NCI-H526 treated with DMSO at 0.1 percent for 48 hours (cell line): ENCODE measurements at regions not wholly inside any gene's neighbourhood (a gene's known extent, or its start where the extent isn't known, plus 50 kb on each side); places are given as distances from the start of the nearest gene placed in this dataset.

ENCODE experiments used
- DNase-seq: peaks from one replicate; lab custom pipeline; 2025; lab: John Stamatoyannopoulos, UW

DNA sequence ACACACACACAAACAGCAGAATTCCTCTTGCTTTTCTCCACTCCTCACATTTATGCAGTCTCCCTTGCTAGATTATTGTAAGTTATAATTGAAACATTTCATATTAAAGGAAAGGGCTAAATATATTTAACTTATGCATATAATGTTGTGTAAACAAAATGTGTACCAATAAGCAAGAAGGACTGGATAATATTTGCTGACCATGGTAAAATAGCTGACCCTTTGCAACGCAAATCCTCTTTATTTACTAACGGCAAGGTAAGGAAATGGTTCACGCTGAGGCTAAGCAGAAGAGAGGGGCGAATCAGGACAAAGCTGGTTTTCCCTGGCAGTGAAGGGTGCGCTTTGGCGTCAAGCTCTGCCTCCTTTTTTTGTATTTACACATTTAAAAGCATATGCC, 154.2 kb upstream of the IRX4 start:
- no peak for DNase-seq

DNA sequence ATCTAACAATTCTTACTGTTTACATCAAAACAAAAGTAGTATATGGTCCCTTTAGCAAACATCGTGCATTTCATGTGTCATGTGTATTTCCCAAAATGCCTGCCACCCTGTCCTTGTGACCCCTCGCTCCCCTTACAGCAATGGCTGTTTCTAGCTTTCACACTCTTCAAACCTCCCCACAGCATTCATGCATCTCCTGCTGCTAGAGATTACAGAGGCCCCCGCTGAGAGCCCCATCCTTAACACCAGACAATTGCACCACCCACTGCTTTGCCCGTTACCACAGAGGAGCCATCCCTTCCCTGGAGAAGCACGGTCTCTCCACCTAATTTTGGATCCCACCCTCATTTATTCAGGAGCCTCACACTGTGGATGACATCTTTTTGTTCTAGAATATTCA, 149.7 kb upstream of the IRX4 start:
- DNase-seq, result no peak

DNA sequence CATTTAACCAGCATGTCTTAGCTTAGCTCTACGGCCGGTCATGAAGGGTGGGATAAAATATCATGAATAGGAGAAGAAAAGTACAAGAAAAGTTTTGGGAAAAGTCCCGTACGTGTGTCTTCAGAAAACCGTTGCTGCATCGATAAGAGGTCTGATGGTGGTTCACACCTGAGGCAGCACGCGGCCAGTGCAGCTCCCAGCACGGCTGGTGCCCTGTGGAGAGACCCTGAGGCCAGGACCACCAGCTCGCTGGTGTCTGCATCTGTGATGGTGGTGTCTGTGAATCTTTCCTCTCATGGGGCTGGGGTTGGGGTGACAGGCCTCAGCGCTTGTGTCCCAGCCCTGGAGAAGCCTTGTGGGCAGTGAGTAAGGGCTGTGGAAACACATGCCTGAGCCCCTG, 148.9 kb upstream of the IRX4 start:
- DNase-seq, result no peak

DNA sequence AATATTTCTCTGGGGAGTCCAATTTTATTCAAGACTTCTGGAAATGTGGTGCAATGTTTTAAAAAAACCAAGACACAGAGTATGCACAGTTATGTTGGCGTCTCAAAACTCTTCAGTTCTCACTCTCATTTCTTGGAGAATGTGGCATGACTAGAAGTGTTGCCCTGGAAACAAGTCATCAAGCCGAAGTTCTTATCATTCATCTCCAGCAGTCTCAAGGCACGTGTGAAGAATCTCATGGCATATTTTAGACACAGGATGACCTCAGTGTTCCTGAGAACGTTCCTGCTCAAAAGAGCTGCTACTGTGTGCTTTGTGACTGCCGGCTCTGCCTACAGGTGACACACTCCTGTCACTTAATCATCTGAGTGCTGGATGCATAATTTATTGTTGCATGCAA, 147.4 kb upstream of the IRX4 start:
- no peak for DNase-seq

DNA sequence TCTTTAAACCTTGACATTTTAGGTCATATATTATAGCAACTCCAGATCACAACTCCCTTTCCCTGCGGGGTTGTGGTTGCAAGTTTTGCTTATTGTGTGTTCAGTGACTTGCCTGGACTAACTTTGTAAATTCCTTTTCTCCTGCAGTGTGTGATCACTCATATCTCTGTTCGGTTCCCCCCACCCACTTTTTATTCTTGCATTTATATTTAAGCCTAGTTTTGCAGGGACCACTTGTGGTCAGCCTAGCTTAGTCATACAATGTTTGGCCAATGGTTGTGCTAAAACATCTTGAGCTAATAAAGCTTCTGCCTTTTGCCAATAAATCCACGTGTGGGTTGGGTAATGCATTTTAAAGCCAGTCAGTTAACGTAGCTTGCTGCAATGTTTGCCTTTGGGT, 146.5 kb upstream of the IRX4 start:
- no peak for DNase-seq

DNA sequence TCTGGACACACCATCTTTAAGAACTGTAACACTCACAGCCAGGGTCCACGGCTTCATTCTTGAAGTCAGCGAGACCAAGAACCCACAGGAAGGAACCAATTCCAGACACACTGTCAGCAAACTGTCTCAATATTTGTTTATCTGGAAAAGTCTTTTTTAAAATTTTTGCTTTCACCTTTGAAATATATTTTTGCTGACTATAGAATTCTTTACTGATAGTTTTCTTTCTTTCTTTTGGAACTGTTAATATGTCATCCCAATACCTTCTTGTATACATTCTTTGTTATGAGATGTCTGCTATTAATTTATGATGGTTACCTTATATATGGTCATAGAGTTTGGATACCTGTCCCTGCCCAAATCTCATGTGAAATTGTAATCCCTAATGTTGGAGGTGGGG, 145.1 kb upstream of the IRX4 start:
- no peak for DNase-seq

DNA sequence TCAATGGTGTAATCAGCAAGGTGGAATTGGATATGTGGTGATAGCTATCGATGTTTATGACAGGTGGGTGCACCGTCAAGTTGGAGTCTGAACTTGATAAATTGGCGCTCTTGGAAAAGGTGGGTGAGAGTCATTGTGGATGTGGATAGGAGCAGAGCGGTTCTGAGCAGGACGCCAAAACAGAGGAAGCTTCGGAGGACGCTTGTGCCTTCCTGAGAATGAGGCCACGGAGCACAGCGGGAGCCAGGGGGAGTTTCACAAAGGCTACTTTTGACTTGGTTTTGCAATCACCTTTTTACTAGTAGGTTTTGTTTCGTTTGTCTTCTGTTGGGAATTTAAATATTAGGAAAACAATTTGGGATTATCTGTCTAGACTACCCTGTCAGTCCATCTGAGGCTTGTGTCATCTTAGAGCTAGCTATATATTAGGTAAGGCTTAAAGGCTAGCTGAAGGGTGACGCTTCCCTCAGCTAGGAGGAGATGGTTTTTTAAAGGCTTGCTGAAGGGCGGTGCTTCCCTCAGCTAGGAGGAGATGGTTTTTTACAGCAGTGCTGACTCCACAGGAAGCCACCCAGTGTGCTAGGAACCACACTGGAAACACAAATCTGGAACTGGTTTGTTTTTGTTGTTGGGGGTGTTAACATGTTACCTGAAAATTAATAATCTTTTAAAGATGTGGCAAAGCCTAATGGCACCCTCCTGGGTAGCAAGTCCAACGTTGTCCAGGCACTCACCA, 142.4 kb upstream of the IRX4 start:
- no peak for DNase-seq

DNA sequence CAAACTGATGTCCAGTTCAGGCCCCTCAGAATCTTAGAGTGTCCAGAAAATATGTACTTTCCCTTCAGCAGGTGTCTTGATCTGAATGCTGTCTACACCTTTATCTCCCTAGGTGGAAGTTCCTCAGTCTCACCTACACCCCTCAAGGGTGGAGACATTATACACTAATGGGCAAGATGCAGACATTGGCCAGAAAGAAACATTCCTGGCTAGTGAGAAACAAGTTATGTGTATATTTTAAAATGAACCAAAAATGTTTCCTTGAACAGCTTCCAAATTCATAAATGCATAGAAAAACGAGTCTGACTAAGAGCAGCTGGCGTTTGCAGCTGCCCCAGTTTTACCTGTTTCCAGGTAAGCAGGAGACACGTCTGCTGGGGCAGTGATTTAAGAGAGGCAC, 140.5 kb upstream of the IRX4 start:
- no peak for DNase-seq

DNA sequence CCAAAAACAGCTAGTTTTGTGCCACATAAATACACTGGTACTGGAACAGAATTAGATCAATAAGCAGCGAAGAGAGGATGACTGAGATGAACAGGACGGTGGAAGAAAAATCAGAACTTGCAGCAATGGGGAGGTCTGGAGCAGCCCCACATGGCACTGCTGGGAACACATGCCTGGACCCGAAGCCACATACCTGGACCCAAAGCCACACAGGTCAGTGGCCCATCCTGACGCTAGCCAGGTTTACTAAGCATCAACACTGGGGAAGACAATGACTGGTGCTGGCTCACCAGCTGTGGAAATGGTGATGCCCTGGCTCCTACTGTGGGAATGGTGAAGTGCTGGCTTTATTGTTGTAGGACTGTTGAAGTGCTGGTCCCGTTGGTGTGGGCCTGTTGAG, 139.7 kb upstream of the IRX4 start:
- no peak for DNase-seq

DNA sequence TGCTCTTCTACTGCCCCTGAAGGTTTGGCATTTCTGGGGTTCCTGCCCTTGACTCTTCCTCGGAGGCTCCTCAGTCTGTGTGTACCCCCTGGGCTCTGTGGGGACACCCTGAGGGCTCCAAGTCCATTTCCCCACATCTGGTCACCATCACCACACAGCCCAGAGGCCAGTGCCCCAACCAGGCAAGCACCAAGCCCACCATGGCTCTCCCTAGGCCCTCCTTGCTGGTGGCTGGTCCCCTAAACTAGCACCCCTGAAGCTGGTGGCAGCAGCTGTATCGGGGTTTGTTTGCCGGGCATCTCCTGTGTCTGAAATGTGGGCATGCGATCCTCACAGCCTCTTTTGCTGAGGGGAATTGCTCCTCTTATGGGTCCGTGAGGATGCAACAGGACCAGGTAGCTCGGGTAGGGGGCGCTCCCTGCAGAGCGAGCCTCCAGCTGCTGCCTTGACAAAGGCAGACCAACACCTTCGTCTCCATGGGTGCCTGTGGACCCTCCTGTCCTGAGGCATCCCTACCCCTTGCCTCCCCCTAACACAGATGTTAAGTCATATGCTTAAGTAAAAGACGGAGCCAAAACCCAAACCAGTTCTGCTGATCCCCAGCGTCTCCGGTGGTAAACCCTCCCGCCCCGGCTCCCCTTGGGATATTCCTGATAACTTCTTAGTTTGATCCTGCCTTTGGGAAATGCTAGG, 138.9 kb upstream of the IRX4 start:
- DNase-seq, result no peak

DNA sequence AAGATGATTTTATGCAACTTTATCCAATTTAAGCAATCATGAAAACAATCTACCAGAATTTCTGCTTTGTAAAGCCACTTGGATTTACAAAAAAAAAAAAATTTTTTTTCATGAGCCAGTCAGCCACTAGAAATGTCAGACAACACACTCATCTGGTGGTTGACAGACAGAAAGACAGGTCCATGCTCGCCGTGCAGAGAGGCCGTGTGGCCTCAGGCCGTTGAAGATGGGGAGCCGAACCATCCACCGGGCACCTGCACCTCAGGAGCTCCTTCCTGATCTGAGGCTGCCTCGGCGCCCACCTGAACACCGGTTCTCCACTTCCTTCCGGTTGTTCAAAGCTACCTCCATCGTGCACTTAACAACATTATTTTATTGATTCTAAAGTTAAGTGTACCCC, 138.0 kb upstream of the IRX4 start:
- no peak for DNase-seq

DNA sequence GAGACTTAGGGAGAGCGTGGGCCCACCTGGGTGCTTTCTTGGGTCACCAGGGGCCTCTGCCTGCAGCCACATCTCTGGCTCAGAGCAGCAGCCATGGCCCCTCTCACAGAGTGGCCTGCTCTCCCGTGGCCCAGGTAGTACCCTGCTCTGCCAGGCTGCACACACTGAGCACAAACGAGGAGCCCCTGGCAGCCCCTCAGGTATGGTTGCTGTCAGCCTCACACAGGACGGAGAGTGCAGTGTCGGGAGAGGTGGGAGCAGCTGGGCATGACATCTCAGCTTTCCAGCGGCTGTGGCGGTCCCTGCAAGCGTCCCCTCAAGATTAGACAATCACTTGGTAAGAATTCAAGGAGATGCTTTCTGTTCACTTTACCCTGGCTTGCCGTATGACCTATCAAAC, 137.0 kb upstream of the IRX4 start:
- DNase-seq, result no peak

DNA sequence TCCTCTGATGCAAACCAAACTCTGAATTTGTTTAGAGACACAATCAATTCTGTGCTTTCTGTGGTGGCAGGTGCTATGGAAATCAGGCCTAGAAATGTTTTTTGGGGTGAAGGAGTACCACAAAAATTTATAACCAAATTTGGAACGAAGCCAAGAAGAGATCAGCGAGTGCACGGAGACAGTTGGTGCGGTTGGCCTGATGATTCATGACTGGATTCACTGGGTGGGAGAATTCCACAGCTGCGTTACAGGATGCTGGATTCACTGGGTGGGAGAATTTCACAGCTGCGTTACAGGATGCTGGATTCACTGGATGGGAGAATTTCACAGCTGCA, 135.6 kb upstream of the IRX4 start:
- DNase-seq, result no peak

DNA sequence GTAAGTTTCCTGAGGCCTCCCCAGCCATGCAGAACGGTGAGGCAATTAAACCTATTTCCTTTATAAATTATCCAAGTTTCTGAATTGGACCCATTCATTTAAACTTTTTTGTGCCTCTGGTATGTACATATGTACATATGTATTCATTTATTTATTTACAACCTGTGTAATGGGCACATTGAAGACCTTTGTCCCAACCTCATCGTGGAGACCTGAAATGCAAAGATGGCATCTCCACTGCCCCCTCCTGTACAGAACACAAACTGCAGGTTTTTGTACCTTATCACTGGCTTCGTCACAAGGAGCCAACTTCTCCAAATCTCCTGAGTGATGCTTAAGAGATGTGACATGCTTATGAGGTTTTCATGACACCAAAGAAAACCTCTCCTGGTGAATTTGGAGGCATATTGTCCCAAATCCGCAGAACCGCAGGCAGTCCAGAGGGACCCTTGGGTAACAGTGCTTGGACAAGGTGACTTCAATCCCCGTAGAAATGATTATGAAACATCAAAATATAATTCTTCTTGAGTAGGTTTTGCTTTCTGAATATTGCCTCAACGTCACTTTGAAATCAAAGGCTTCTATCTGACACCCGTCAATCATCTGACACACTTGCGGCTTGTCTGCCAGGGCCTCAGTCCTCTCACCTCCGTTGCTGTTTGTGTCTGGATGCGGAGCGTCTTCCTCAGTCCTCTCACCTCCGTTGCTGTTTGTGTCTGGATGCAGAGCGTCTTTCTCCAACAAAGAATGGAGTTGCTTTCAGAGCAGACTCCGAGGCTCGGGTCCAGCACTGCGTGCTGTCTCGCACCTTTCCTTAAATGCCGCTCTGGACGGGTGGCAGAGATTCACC, 135.0 kb upstream of the IRX4 start:
- no peak for DNase-seq

DNA sequence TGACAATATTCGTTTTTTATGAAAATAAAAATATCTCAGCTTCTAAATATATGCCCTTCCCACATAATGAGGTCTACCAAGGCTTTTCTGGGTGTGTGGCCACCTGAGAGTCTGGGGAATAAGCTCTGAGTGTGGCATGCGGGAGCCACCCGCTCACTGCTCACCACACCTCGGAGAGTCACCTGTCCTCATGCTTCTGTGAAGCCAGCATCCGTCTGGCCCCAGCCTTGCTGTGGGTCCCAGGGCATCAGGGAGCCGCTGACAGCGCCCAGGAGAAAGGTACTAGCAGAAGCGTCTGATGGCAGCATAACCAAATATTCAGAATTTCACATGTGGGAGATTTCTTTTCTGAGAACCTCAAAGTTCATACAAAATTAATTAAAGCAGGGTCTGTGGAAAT, 133.2 kb upstream of the IRX4 start:
- no peak for DNase-seq

DNA sequence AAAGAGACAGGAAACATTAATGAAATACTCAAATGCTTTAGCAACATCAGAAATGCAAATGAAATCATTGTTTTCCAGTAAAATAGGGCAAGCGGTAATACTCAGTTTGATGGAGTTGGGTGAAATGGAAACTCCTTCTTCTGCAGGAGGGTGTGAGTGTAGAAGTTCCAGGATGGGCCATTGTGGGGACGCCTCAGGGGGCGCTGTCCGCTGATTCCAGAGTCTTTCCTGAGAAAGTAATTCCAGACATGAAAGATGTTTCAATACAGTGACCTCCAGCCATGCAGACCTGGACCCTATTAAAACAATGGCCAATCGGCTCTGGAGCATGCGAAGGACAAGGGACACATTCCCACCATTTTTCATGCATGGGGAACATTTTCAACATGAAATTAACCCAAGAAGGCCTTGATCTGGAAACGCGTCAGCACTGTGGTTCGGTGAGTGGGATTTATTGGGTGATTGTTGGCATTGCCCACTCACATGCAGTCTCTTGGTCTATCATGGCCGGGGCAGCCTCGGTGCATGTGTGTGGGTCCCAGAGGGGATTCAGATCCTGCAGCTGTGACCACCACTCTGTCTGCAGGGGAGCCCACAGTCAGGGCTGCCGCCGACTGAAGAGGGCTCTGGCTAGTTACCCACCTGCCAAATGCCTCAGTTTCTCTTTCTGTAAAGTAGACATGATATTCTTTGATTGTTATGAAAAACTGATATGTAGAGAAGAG, 132.6 kb upstream of the IRX4 start:
- DNase-seq, result no peak

DNA sequence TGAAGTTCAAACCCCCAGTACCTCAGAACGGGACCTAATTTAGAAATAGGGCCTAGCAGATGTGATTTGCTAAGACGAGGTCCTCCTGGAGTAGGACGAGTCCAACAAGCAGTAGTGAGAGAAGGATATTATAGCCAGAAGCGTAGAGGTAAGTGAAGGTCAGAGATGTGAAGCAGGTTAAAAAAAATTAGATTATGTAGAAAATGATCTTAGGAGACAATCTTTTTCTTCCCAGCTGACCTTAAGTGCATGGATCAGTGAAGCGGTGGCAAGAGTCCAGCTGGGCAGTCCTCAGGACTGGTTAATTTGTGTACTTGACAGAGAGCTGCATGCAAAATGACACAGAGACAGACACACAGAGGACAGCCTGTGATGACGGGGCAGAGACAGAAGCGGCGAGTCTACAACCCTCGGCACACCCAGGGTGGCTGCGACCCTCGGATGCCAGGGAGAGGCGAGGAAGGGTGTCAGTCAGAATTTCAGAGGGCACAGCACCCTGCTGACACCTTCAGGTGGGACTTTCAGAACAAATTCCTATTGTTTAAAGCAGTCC, 131.4 kb upstream of the IRX4 start:
- no peak for DNase-seq

DNA sequence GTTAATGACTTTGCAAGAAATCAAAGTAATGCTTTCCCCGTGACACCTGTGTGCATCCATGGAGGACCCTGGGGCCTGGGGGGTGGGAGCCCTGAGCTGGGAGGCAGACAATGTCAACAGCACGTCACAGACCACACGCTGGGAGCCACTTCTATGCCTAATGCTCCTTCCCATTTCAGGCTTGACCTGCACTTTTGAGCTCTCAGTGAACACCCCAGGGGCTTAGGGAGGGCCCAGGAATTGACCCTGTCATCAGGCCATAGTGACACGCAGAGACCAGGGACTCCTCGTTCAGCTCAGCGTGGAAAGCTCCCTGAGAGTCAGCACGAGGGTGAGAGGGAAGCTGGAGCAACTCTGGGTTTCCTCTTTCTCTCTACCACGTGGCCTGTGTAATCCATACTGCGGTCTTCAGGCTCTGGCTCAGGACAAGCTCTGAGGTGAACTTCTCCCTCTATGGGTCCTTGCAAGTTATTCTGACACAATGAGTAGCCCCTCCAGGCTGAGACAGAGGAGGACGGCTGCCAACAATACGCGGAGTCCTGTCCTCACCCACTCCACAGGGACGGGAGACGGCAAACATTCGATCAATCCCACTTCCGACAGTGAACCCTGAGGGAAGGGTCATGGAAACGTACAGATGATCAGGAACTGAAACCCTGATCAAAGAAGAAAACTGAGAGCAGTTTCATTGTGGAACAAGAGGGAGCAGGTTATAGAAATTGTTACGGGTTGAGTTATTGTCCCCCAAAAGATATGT, 130.8 kb upstream of the IRX4 start:
- DNase-seq, result no peak

DNA sequence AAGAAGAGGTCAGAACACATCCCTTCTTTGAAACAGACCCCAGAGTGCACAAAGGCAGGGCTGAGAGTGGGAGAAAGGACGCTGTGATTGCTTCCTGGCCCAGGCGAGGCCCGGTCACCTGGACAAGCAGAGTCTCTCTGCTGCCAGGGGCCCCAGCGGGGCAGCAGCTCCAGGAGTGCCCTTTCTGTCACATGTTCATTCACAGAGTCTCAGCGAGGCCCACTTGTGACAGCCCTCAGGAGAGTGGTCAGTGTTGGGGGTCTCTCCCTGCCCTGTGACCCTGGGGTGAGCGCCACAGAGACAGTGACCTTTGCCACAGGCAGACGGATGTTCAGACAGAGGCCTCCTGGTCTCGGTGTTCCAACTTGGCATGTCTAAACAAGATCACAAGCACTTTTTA, 130.2 kb upstream of the IRX4 start:
- DNase-seq, result no peak

DNA sequence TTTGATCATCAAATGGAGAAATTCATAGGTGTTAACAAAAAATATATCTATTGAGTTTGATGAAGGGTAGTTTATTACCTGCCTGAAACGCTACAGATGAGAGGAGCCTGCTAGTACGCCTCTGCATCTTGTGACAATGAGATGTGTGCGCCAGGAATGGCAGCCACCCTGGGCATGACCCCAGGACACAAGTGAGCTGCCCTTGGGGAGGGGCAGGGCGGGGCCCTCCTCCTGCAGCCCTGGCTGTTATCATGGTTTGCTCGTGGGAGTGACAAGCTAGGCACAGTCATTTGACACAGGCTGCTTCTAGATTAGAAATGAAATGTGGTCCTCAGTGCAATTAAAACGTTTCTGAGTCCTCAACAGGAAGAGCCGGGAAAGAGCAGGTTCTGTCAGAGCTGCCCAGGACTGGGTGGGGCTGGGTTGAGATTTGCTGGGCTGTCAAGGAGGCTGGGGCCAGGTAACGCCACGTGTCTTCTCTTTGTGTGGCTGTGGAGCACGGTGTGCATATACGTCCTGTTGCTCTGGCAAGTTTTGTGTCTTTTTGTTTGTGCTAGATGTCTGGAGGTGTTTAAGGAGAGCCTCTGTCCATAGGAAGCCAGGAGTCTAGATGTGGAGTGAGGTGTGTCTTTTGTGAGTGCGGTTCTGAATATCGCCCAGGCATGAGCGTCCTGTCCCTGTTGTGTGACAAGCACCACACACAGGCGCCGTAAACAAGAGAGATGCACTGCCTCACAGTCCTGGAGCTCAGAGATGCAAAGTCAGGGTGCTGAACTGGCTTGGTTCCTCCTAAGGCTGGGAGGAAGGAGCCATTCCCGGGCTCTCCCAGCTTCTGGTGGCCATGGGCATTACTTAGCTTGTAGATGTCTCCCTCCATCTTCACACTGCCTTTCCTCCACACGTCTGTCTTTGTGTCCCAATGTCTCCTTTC, 129.0 kb upstream of the IRX4 start:
- no peak for DNase-seq
